Pancreas (tissue), 10 donors: ENCODE measurements at regions not wholly inside any gene's neighbourhood (a gene's known extent, or its start where the extent isn't known, plus 50 kb on each side); places are given as distances from the start of the nearest gene placed in this dataset.

ENCODE experiments used
- ATAC-seq, 4 donors: fragments of 200-7000 bp; cut with Tn5 transposase; one replicate each; pipeline versions ENCODE4 v1.8.0 to v1.9.1; 2020; ENCODE audit warnings: mild to moderate bottlenecking in 4 of 4, moderate library complexity in 4 of 4
- DNase-seq, 6 donors: peaks; one replicate each; pipeline ENCODE4 v3.0.0-alpha.2; 2020
- FAIRE-seq: peaks from 2 replicates; lab custom pipeline; 2012; peaks lifted over from hg19 to GRCh38; lab: Jason Lieb, UNC
- H3K27ac ChIP-seq, 4 donors: fragments of 200-600 bp; sonication (generic); 1 replicate in 3 of 4; 2 replicates in 1 of 4; pipeline versions ENCODE4 v1.5.0 to v1.8.0; 2020
- H3K27me3 ChIP-seq, 4 donors: fragments of 200-600 bp; one replicate each; pipeline ENCODE4 v1.8.0; 2021
- H3K36me3 ChIP-seq, 3 donors: fragments of 200-600 bp; sonication (generic) in 1 of 3; one replicate each; pipeline versions ENCODE4 v1.5.0 to v1.8.0; 2020 to 2021
- H3K4me1 ChIP-seq, 3 donors: fragments of 200-600 bp; one replicate each; pipeline ENCODE4 v1.8.0; 2021
- H3K4me3 ChIP-seq, 4 donors: fragments of 200-600 bp; sonication (generic) in 2 of 4; one replicate each; pipeline versions ENCODE4 v1.5.0 to v1.8.0; 2020 to 2021
- H3K9me3 ChIP-seq, 4 donors: fragments of 200-600 bp; one replicate each; pipeline ENCODE4 v1.8.0; 2021
- WGBS, 2 donors: extraction: QIAGEN DNeasy Blood & Tissue Kit; methylation state at CpG; one replicate each; pipeline ENCODE4 v1.1.7; 2013; 5-methylcytosine and 5-hydroxymethylcytosine counted together
- intact Hi-C, 3 donors: fragments of 100-400 bp; cut with DNase I; formaldehyde crosslinking; loops; one replicate each; pipeline versions ENCODE4 v1.11.1 to v1.14.2; 2022
- TF ChIP-seq, protein P1 (sequence below), 4 donors: fragments of 200-600 bp; sonication (generic) in 3 of 4; IDR thresholded peaks; one replicate each; pipeline versions ENCODE4 v1.5.0 to v1.8.0; 2021; ENCODE audit warnings: antibody characterized with exemption in 4 of 4
- donor health status: healthy with polysubstance abuse.
- donor health status: DM: no; HTN: no; CAD: no; lungs with moderate emphysema.
- donor health status: DM: no; HTN: no; CAD: no.
- donor health status: control.
- donor health status: control.
- donor health status: Bipolar disorder and iron deficiency.
- donor health status: DM: yes; HTN: yes; CAD: no.
- donor health status: DM: no; HTN: no; CAD: no.
- donor health status: DM: no; HTN: no; CAD: no.
- donor health status: DM: yes; HTN: yes; CAD: no.

DNA sequence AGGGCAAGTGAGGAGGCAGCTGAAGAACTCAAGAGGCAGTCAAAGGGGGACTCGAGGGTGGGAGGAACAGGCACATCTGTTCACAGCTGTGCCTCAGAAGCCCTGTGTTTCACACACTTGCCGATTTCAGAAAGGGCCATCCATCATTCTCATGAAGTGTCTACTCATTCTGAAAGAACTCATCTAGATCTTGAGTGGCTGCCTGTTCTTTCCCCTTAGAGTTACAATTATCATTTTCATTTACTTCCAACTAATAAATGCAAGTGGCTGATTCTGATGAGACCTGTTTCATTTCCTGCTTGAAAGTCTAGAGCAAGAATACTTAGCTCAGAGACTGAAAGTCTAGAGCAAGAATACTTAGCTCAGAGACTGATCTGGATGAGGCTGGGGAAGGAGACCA, 1145.1 kb downstream of the UQCRFS1 start:
- Histone ChIP-seq H3K36me3 (no peaks in the 10 kb centered on the region), H3K27me3 (no peaks in the 10 kb centered on the region), H3K9me3 (no peaks in the 10 kb centered on the region), H3K4me3 (no peak overlapping the region), H3K27ac (no peak overlapping the region), H3K4me1 (no peaks in the 10 kb centered on the region)
- intact Hi-C loops, result no loop called here
- DNase-seq (no peak), FAIRE-seq (no peak), ATAC-seq (no peak)
- WGBS, 2 donors, result 26 to 55% methylated on average over 2 of the region's 2 CpGs
- TF ChIP-seq, protein P1, sequence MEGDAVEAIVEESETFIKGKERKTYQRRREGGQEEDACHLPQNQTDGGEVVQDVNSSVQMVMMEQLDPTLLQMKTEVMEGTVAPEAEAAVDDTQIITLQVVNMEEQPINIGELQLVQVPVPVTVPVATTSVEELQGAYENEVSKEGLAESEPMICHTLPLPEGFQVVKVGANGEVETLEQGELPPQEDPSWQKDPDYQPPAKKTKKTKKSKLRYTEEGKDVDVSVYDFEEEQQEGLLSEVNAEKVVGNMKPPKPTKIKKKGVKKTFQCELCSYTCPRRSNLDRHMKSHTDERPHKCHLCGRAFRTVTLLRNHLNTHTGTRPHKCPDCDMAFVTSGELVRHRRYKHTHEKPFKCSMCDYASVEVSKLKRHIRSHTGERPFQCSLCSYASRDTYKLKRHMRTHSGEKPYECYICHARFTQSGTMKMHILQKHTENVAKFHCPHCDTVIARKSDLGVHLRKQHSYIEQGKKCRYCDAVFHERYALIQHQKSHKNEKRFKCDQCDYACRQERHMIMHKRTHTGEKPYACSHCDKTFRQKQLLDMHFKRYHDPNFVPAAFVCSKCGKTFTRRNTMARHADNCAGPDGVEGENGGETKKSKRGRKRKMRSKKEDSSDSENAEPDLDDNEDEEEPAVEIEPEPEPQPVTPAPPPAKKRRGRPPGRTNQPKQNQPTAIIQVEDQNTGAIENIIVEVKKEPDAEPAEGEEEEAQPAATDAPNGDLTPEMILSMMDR (IDR thresholded peaks at IDR 0.05), result no peak

DNA sequence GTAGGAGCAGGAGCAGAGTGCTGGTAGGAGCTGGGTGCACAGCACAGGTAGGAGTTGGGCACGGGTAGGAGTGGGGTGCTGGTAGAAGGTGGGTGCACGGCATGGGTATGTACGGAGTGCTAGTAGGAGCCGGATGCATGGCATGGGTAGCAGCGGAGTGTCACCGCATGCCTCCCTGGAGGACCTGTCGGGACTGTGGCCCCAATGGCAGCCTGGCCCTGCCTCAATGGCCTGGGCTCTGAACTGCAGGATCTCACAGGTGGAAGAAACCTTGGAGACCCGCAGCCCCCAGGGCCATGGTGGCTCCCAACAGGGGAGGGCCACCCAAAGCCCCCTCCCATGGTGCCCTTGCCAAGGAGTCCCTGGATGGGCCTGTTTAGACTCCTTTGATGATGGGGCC, 1146.0 kb downstream of the UQCRFS1 start:
- no peaks in the 10 kb centered on the region for H3K9me3 ChIP-seq
- WGBS, 2 donors, result 91 to 98% methylated on average over 8 of the region's 8 CpGs
- FAIRE-seq (no peak), ATAC-seq (no peak), DNase-seq (no peak)
- H3K4me1 ChIP-seq, result no peaks in the 10 kb centered on the region
- TF ChIP-seq, protein P1 (IDR thresholded peaks at IDR 0.05), result no peak
- no peak overlapping the region for H3K27ac ChIP-seq
- H3K36me3 ChIP-seq, result no peaks in the 10 kb centered on the region
- no peaks in the 10 kb centered on the region for H3K27me3 ChIP-seq
- no peak overlapping the region for H3K4me3 ChIP-seq
- intact Hi-C loops, result no loop called here

GRCh38 chr19:28066161-28066560, 1146.8 kb downstream of the UQCRFS1 start:
- no peak for FAIRE-seq
- intact Hi-C loops, result no loop called here
- WGBS, 2 donors, result 73 to 95% methylated on average over 3 of the region's 3 CpGs

DNA sequence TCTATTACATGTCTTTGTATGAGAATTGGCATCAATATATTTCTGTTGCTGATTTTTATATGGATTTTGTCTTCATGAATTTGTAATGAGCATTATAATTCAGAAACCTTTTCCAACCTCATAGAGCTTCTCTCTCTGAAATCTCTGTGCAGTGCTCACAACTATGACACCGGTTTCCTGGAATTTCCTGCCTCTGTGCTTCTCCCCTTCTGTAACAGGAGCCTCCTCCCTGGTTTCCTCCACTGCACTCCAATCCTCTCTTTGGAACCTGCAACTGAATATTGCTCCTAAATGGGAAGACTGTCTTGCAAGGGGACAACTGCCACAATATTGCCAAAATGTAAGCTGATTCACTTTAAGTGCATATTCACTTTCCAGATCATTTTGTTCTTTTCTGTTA, 1147.9 kb downstream of the UQCRFS1 start:
- H3K36me3 ChIP-seq, result no peaks in the 10 kb centered on the region
- H3K27me3 ChIP-seq, result no peaks in the 10 kb centered on the region
- WGBS, 2 donors, result 52 to 57% methylated on average over 1 of the region's 1 CpG
- intact Hi-C loops, result no loop called here
- ATAC-seq (no peak), FAIRE-seq (no peak), DNase-seq (no peak)
- TF ChIP-seq, protein P1 (IDR thresholded peaks at IDR 0.05), result no peak
- no peak overlapping the region for H3K27ac ChIP-seq
- no peaks in the 10 kb centered on the region for H3K9me3 ChIP-seq
- no peaks in the 10 kb centered on the region for H3K4me1 ChIP-seq
- no peak overlapping the region for H3K4me3 ChIP-seq

More at GRCh38 chr19:28066161-28066560, 1146.8 kb downstream of the UQCRFS1 start:
- Histone ChIP-seq H3K4me3 (no peak overlapping the region), H3K4me1 (no peaks in the 10 kb centered on the region), H3K27ac (no peak overlapping the region), H3K36me3 (no peaks in the 10 kb centered on the region), H3K9me3 (no peaks in the 10 kb centered on the region), H3K27me3 (no peaks in the 10 kb centered on the region)
- TF ChIP-seq, protein P1 (IDR thresholded peaks at IDR 0.05), result no peak
- ATAC-seq (no peak), DNase-seq (no peak)

- Histone ChIP-seq H3K27me3 (no peaks in the 10 kb centered on the region), H3K4me3 (no peak overlapping the region), H3K4me1 (no peaks in the 10 kb centered on the region), H3K9me3 (no peaks in the 10 kb centered on the region), H3K36me3 (no peaks in the 10 kb centered on the region), H3K27ac (no peak overlapping the region)
- ATAC-seq, result no peak
- intact Hi-C loops, result no loop called here
- no peak for FAIRE-seq
- WGBS, 2 donors, result 79 to 80% methylated on average over 2 of the region's 2 CpGs
- no peak for DNase-seq
- TF ChIP-seq, protein P1 (IDR thresholded peaks at IDR 0.05), result no peak
Measured at GRCh38 chr19:28063702-28064101, 1149.2 kb downstream of the UQCRFS1 start.
